ENCODE measurements at regions not wholly inside any gene's neighbourhood (a gene's known extent, or its start where the extent isn't known, plus 50 kb on each side); places are given as distances from the start of the nearest gene placed in this dataset.

GRCh38 chr2:190829642-190830041 lies 51.0 kb upstream of the GLS start:
- no peak for DNase-seq (ENCODE audit: low read depth, low spot score)
- in situ Hi-C loops (cut with HindIII; ENCODE audit: low pct_unique_long_range_greater_than_20kb, low sequenced_read_pairs): no loop called here

All from SK-MEL-5 (cell line).